Left ventricle myocardium inferior (tissue), 1 donor: ENCODE measurements at regions not wholly inside any gene's neighbourhood (a gene's known extent, or its start where the extent isn't known, plus 50 kb on each side); places are given as distances from the start of the nearest gene placed in this dataset.

Experiments
- DNase-seq: peaks from one replicate; pipeline ENCODE4 v3.0.0-alpha.2; 2020
- H3K27ac ChIP-seq: fragments of 200-600 bp; replicated peaks from 2 replicates; pipeline ENCODE4 v1.8.0; 2021
- H3K27me3 ChIP-seq: fragments of 200-600 bp; 2 replicates; pipeline ENCODE4 v1.8.0; 2021; ENCODE audit warnings: low read depth
- H3K36me3 ChIP-seq: fragments of 200-600 bp; 2 replicates; pipeline ENCODE4 v1.8.0; 2021
- H3K4me1 ChIP-seq: fragments of 200-600 bp; 2 replicates; pipeline ENCODE4 v1.8.0; 2021
- H3K4me3 ChIP-seq: fragments of 200-600 bp; 2 replicates; pipeline ENCODE4 v1.8.0; 2021; ENCODE audit warnings: mild to moderate bottlenecking, moderate library complexity
- H3K9me3 ChIP-seq: fragments of 200-600 bp; replicated peaks from 2 replicates; pipeline ENCODE4 v1.8.0; 2021
- CTCF ChIP-seq: fragments of 200-600 bp; IDR thresholded peaks from 2 replicates; pipeline ENCODE4 v1.8.0; 2021; ENCODE audit warnings: antibody characterized with exemption, mild to moderate bottlenecking, borderline replicate concordance
- intact Hi-C: fragments of 100-400 bp; cut with micrococcal nuclease; formaldehyde crosslinking; loops from one replicate; pipeline ENCODE4 v1.11.0; 2022
- donor health status: DM: no; HTN: yes; CAD: no; lungs with severe emphysema.

- peaks cover 9% of the 10 kb centered on the region for H3K4me1 ChIP-seq
- intact Hi-C loops: loop anchor here (5.0 kb wide), 1 partner anchor 1172 kb away; no protein-coding TSS in a partner anchor
- DNase-seq: no peak
- TF ChIP-seq CTCF: no peak
- peaks cover 12% of the 10 kb centered on the region for H3K9me3 ChIP-seq
- H3K36me3 ChIP-seq: no peaks in the 10 kb centered on the region
- H3K27me3 ChIP-seq: no peaks in the 10 kb centered on the region
- no peak overlapping the region for H3K27ac ChIP-seq
- H3K4me3 ChIP-seq: no peak overlapping the region
Measured at GRCh38 chr11:109869536-109869935, 223.7 kb upstream of the ZC3H12C start.

GRCh38 chr11:109870297-109870696, 222.9 kb upstream of the ZC3H12C start:
- intact Hi-C loops: no loop called here
- DNase-seq: no peak
- H3K27me3 ChIP-seq: no peaks in the 10 kb centered on the region
- H3K27ac ChIP-seq: no peak overlapping the region
- peaks cover 12% of the 10 kb centered on the region for H3K9me3 ChIP-seq
- H3K36me3 ChIP-seq: no peaks in the 10 kb centered on the region
- peaks cover 5% of the 10 kb centered on the region for H3K4me1 ChIP-seq
- no peak overlapping the region for H3K4me3 ChIP-seq
- no peak for TF ChIP-seq CTCF

GRCh38 chr11:109877043-109877442, 216.1 kb upstream of the ZC3H12C start:
- Histone ChIP-seq H3K4me1 (no peaks in the 10 kb centered on the region), H3K36me3 (no peaks in the 10 kb centered on the region), H3K27ac (no peak overlapping the region), H3K4me3 (no peak overlapping the region), H3K9me3 (peaks cover 12% of the 10 kb centered on the region), H3K27me3 (no peaks in the 10 kb centered on the region)
- intact Hi-C loops: no loop called here
- no peak for TF ChIP-seq CTCF
- DNase-seq: no peak

- Histone ChIP-seq H3K4me3 (no peak overlapping the region), H3K4me1 (no peaks in the 10 kb centered on the region), H3K27me3 (no peaks in the 10 kb centered on the region), H3K27ac (no peak overlapping the region), H3K9me3 (peaks cover 7% of the 10 kb centered on the region), H3K36me3 (no peaks in the 10 kb centered on the region)
- TF ChIP-seq CTCF: no peak
- no peak for DNase-seq
- intact Hi-C loops: no loop called here
Measured at GRCh38 chr11:109884501-109884900, 208.7 kb upstream of the ZC3H12C start.

GRCh38 chr11:109885006-109885405, 208.2 kb upstream of the ZC3H12C start:
- Histone ChIP-seq H3K9me3 (peaks cover 7% of the 10 kb centered on the region), H3K4me1 (no peaks in the 10 kb centered on the region), H3K27me3 (no peaks in the 10 kb centered on the region), H3K27ac (no peak overlapping the region), H3K36me3 (no peaks in the 10 kb centered on the region), H3K4me3 (no peak overlapping the region)
- no peak for TF ChIP-seq CTCF
- no peak for DNase-seq
- intact Hi-C loops: no loop called here
